ENCODE measurements at regions not wholly inside any gene's neighbourhood (a gene's known extent, or its start where the extent isn't known, plus 50 kb on each side); places are given as distances from the start of the nearest gene placed in this dataset.
"Not testable (repeated sequence)": the region's sequence is repeated elsewhere in the genome, so short reads cannot be mapped to it uniquely, and the experiment has no call there.

DNA sequence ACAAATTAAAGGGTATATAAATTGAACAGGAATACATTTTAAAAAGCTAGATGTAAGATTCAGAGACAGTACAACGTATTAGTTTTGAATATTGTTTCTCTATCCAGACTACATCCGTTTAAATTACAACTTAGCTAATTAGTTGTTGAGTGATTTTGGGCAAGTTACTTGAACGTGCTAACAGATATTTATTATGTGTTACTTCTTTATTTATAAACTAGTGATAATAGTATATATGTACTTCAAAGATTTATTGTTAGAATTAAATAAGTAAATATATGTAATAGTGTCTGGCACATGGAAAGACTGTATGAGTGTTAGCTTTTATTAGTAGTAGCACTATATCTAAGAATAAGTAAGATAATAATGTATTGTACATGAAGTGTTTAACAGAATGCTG is 92.0 kb upstream of the GBE1 start:
- DNase-seq (ENCODE audit: low read depth) = no peak

DNA sequence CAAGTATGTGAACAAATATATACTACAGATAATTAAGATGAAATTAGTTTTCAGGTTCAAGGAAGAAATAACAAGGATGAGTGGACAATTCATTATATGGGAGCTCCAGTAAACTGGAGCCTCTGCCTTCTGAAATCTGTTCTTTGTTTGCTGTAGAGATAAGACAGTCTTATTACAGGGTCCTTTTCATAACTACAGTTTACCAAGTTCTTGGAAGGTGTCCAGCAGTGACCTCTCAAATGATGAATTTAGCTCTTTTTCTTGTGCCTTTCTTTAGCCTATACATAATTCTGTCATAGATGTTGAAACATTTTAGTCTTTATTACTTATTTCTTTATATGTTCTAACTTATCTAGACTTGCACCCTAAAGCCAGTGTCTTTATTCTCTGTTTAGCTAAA is 89.7 kb upstream of the GBE1 start:
- DNase-seq (ENCODE audit: low read depth) = no peak

GRCh38 chr3:81846988-81847387 is 85.5 kb upstream of the GBE1 start:
- no peak for DNase-seq (ENCODE audit: low read depth)

GRCh38 chr3:81841540-81841939 is 80.1 kb upstream of the GBE1 start:
- no peak for DNase-seq (ENCODE audit: low read depth)

DNA sequence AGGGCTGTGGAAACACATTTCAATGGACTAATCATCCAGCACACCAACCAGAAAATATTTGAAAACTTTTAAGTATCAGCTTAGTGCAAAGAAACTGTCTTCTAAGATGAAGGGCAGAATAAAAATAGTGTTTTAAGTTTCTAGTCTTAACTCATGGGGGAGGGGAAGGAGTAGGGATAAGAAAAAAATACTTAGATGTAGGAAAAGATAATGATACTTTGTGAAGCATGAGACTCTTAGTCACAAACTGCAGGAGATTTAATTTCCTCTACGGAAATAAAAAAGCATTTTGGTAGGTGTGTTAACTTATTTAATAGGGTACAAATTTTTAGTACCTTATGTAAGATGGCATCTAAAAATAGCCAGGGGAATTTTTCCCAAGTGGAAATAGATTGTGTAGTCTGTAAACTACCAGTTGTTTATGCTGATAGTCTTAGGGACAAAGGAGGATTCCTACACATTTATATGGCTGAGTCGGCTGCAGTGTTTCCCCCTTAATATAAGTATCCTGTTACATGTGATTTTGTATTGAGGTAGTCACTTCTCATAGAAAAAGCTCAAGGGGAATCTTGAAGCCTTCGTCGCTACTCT is 78.2 kb upstream of the GBE1 start:
- DNase-seq (ENCODE audit: low read depth) = no peak

GRCh38 chr3:81838457-81838856 is 77.0 kb upstream of the GBE1 start:
- DNase-seq (ENCODE audit: low read depth) = no peak

DNA sequence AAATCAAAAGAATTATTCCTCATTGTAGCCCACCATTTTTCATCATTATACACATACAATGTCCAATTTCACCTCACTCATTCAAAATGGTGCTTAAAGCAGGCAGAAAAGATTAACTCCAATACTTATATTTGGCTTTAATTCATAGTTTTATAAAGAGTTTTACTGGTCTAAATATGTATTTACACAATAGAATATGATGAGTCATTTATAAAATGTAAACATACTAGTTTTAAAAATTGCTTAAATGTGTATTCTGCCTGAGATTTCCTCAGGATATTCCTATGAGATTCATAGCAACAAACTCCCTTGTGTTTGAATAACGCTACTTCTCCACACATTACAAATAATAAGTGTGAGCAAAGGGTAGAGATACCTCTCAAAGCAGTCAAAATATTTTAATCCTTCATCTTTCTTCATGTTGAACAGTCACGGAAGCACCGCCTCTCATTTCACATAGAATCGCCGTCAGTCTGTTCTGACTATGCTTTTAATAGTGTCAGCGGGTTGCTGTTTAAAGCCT is 75.7 kb upstream of the GBE1 start:
- DNase-seq (ENCODE audit: low read depth) = no peak

DNA sequence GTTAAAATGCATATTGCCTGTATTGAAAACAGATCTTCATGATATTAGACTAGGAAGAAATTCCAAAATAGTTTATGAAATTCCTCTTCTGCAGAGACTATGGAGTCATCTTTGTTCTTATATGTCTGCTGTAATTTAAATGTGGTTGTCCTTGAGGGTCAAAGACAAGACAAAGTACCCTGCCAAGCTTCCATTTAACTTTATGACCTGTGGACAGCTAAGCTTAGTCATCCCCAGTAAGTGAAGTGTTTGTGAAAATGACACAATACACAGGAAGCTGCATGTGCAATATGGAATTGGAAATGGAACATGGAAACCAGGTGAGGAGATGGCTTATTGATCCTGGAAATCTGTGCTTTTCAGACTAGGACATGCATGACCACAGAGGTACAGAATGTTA is 68.5 kb upstream of the GBE1 start:
- DNase-seq (ENCODE audit: low read depth) = no peak

- not testable (repeated sequence) for DNase-seq (ENCODE audit: low read depth)
These were observed 67.8 kb upstream of the GBE1 start for GRCh38 chr3:81829272-81829671.

- DNase-seq (ENCODE audit: low read depth) = no peak
These were observed 62.5 kb upstream of the GBE1 start for GRCh38 chr3:81823882-81824395.

DNA sequence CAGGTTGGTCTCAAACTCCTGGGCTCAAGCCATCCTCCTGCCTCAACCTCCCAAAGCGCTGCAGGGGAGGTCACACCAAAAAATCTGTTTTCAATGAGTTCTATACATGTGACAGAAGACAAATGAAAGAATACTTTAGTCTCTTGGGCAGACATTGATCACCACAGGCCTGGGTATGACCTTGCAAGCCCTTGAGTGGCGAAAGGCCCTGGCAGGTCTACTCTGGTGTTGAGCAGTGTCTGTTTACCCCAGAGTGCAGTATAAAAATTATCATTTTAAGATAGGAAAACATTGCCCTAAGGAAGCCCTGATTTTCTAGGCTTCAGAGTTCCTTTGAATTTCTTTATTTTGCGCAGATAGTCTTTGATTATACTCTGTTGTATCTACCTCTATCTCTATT is 61.6 kb upstream of the GBE1 start:
- no peak for DNase-seq (ENCODE audit: low read depth)

GRCh38 chr3:81816473-81817250 is 55.2 kb upstream of the GBE1 start:
- DNase-seq (ENCODE audit: low read depth) = no peak

DNA sequence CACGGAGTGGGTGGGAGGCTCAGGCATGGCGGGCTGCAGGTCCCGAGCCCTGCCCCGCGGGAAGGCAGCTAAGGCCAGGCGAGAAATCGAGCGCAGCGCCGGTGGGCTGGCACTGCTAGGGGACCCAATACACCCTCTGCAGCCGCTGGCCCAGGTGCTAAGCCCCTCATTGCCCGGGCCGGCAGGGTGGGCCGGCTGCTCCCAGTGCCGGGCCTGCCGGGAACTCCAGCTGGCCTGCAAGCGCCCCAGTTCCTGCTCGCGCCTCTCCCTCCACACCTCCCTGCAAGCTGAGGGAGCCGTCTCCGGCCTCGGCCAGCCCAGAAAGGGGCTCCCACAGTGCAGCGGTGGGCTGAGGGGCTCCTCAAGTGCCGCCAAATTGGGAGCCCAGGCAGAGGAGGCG is 50.7 kb upstream of the GBE1 start:
- DNase-seq (ENCODE audit: low read depth) = not testable (repeated sequence)

All from activated gamma-delta T cell treated with anti-CD3 and anti-CD28 coated beads, Interleukin-2, amount 50 U/mL, for 16 hours (primary cell).